Stimulated activated CD4-positive, alpha-beta T cell treated with anti-CD3 and anti-CD28 coated beads, Interleukin-1b, Interleukin-23, amount 100 ng/mL, for 4 hours (primary cell): ENCODE measurements at regions not wholly inside any gene's neighbourhood (a gene's known extent, or its start where the extent isn't known, plus 50 kb on each side); places are given as distances from the start of the nearest gene placed in this dataset.
"Not testable (repeated sequence)": the region's sequence is repeated elsewhere in the genome, so short reads cannot be mapped to it uniquely, and the experiment has no call there.

Source experiments
- DNase-seq, 2 donors: peaks; one replicate each; pipeline ENCODE4 v3.0.0-alpha.2; 2020; ENCODE audit warnings: low read depth in 2 of 2

DNA sequence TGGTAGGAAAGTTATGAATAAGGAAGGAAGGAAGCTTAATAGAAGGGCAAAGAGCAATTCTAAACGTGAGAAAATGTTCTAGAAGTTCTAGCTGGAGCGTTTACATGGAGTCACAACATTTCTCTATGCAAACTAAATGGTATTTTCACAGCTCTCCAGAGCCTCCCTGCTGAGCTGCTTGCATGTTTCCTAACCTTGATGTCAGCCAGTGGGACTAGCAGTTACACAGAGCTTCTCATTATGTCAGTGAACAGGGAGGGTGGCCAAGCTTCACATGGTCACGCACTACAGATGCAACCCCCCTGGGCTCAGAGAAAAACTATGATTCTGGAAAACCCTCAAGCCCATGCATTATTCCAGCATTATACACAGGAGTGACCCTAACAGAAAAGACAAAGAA lies 153.4 kb upstream of the CCDC150 start:
- DNase-seq, result no peak

DNA sequence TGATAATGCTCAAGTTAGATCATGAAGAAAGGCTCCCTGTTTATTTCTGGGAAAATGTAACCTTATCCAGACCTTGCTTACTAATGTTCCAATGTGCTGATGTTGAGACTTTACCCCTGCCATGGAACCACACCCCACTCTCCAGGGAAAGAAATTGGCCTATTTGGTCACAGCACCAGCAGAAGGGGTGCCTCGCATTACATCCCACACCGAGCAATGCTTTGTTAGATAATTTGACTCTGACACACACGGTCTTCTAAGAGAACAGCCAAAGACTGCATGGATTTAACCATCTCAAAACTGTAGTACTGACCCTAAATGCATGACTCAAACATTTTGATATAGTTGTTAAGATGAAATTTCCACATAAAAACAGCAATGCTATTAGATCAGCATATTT lies 152.1 kb upstream of the CCDC150 start:
- no peak for DNase-seq

DNA sequence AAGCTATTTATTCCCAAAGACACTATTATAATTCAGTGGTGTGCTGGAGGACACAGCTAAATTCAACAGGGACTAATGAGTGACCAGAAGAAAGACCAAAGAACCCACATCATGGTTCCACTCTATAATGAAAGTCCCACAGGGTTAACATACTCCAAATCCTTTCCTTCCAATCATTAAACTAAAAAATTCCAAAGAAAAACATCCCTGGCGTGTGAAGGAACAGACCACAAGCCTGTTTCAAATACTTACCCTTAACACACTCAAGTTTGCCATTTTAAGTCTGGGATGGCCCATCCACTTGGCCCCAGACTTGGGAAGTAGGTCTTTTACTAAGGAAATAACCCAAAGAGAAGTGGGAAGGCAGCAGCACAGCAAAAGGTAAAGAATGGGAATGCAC lies 150.1 kb upstream of the CCDC150 start:
- no peak for DNase-seq

DNA sequence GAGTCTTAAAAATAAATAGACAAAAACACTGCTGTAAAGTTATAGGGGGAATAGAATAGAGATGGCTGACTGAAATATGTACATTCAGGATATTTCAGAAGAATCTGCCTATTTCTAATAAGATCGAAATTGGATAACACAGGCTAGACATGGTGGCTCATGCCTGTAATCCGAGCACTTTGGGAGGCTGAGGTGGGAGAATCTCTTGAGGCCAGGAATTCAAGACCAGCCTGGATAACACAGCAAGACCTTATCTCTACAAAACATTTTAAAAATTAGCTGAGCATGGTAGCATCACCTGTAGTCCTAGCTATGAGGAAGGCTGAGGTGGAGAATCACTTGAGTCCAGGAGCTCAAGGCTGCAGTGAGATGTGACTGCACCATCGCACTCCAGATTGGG lies 146.6 kb upstream of the CCDC150 start:
- no peak for DNase-seq

DNA sequence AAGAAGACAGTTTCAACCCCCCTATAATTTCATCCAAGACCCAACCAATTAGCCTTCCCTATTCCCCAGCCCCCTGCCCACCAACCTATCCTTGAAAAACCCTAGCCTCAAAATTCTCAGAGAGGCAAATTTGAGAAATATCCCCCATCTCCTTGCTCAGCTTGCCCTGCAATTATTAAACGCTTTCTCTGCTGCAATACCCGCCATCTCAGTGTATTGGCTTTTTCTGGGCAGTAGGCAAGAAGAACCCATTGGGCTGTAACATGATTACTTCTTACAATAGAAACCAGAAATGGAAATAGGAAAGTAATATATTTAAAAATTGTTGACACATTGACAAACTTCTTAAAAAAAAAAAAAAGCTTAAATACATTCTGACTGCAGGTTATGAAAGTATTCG lies 140.6 kb upstream of the CCDC150 start:
- DNase-seq, result no peak

DNA sequence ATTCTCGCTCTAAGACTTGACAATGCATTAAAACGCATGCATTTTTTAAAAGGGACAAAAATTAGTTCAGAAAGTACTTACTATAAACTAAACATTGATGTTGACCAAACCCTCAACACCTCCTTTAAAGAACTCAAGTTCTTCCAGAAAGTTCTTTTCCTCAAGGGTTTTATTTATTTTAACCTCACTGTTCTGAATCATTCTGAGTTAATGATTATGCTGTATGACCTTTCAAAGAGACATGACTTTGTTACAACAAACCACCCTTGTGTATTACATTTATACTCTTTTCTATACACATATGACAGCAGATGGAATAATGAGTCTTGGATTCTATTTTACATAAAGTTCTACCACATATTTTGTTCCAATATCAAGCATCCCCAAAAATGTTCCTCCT lies 139.8 kb upstream of the CCDC150 start:
- DNase-seq, result no peak

DNA sequence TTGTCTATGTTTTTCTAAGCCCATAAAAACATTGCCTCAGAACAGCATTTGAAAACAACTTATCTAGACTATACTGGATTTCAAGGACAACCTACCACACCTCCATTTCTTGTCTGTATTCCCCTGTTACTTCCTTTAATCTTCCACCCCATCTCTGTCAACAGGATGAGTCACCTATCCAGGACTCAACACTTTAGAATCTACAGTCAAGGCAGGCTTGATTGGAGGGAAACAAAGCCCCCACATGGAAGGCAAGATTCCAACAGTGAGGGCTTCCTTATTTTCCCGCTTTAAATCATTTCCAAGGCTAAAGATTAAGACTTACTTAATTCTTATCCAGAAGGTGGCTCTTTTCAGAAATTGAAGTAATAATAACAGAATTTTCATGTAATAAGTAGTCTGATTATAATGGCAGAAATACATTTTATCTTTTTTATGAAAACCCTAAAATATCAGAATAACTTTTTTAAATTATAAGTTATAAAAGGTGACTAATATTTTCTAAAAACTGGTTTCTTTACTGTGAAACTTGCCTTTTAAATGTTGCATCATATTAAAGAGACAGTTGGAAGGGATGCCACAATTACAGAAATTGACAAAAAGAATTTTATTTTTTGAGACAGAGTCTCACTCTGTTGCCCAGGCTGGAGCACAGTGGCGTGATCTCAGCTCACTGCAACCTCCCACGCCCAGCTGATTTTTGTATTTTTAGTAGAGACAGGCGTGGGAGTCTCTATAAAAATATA lies 138.7 kb upstream of the CCDC150 start:
- no peak for DNase-seq

DNA sequence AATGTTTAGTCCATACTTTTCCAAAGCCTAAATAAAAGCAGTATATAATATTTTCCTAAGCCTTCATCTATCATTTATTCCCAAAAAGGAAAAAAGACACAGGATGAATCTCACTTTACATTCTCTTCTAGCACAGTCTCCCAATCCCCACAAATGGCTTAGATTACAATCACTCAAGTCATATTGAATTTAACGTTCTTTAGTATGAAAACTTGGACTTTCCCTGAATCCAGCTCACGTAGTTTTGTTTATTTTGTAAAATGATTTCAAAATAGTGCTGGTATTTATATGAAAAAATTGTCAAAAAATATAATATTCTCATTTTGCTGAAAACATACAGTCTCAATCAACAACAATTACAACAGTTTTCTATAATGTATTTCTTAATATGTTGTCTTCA lies 137.7 kb upstream of the CCDC150 start:
- no peak for DNase-seq

DNA sequence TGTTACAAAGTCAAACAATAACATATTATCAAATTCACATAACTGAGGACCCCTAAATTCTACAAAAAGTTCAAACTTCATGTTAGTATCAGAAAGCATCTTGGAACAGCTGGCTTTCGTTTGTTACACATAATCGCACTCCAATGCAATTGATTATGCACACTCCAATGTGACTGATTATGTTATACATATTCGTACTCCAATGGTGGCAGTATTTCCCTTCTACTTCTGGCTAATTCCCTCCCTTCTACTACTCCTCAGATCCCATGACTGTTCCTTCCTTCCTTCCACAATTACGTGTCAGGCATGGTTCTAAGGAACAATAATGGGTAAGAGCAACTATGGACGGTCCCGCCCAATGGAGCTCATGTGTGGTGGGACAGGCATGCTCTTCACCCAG lies 137.1 kb upstream of the CCDC150 start:
- DNase-seq, result no peak

DNA sequence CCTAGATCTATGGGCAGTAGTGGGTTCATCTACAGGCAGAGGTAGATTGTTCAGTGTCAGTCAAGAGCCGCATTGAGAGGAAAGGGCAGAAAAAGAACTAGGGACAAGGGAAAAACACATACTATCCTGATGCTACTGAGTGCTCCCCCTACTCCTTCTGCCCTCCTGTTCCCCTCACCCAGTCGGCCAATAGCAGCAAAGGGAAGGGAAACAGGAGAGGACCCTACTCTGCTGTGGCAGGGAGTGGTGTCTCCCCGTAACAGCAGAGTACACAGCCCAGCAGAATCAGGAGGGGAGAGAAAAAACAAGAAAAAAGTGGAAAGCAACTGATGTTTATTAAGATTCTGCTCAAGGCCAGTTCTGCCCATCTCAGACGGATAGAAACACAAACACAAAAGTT lies 136.1 kb upstream of the CCDC150 start:
- DNase-seq, result no peak

DNA sequence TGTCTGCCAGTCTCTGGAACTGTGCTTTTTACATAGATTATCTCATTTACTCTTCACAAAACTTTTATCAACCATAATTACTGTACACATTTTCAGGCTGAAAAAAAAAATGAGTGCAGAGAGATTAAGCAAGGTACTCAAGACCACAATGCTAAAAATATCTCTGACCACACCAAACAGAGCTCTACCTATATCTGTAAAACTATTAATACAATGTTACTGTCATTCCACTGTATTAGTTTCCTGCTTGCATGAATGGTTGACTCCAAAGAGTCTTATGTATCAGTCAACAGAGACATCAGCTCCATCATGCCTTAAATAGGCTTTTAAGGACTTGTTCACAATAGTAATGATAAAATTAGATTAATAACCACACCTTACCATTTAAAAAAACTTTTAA lies 134.7 kb upstream of the CCDC150 start:
- no peak for DNase-seq

DNA sequence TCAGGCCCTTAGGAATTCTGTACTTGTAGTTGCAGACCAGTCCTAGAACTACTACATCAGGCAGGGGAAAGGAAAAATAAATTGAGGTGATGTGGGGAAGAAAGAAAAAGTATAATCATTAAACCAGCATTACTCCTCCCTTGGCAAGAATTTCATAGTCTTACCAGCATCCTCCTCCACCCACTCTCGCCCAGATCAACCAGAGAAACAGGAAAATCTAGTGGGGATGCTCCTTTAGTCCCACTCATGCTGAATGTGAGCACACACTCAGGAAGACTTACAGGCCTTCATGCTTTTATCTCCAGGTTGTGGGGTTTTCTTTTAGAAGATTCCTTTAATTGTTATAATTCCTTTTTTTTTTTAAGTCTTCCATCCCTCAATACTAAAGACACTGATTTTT lies 129.3 kb upstream of the CCDC150 start:
- no peak for DNase-seq

DNA sequence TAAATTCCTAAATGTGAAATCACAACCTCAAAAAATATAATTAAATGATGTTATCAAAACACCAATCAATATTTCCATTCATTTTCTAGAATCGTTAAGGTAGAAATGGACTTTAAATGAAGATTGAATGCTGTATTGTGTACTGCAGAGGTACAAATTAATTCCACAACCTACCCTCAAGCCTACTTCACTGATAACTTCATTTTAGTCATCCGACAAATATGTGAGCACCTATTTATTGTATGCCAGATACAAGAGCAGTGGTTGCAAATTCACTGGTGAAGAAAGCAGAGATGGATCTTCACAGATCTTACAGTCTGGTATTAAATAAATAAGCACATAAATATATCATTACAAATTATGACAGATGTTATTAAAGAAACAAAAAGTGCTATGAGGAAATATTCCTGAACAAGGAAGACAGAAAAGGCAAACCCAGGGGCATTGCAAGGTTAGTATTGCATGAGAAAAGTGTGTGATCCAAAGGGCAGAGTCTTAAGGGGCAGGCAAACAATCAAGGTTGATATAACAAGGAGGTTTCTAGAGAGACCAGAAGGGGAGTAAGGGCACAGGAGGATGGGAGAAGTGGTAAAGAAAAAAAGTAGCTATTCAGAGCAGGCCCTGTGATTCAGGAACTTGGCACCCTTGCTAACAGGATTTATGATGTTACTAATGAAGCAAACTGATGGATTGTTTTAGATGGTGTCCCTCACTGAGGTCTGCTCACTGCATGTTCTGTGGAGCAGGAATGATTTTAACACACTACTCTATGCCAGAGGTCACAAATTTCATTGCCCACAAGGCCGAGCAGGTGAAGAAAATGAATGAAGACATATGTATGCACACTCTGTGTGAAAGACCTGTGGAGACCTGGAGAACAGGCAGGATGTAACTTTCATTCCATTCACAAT lies 128.0 kb upstream of the CCDC150 start:
- no peak for DNase-seq

DNA sequence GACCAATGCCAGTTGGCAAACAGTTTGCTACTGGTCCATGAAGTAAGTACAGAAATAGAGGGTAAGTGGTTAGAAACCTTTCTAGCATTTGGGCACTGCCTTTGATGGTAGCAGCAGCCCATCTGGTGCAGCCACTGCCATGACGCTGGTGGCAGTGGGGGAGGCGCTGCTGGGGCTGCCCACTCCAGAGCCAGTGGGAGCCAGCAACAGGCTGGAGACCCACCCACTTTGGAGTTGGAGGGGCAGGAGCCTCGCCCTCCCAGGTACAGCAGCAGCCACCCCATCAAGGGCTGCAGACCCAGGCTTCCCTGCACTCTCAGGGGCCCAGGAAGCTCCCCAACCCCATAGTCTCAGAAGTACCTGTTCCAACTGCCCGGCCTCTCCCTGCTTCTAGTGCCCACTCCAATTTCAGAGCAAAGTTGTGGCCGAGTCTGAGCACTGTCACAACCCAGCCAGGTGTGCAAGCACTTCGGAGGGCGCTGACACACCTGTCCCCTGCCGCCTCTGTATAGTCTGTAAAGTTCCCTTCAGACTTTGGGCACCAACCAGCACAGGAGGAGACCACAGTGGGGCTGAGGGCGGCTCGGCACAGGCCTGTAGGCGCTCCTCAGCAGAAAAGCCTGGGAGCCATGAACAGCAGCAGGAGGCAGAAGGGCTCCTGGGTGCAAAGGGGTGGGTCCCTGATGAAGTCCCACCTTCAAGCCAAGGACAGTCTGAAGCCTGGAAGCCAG lies 125.6 kb upstream of the CCDC150 start:
- DNase-seq, result no peak

DNA sequence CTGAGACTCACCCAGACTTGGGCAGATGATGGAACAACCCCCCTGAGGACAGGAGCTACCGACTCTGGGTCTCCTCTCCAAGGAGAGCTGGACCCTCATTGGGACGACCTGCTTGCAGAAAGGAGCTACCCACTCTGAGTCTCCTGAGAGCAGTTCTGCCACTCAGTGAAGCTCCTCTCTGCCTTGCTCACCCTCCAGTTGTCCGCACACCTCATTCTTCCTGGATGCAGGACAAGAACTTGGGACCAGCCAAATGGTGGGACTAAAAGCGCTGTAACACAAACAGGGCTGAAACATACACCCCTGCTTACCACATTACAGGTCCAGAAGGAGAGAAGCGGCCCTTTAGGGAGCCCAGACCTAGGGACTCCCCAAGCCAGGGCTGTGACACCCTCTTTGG lies 124.9 kb upstream of the CCDC150 start:
- DNase-seq, result no peak

DNA sequence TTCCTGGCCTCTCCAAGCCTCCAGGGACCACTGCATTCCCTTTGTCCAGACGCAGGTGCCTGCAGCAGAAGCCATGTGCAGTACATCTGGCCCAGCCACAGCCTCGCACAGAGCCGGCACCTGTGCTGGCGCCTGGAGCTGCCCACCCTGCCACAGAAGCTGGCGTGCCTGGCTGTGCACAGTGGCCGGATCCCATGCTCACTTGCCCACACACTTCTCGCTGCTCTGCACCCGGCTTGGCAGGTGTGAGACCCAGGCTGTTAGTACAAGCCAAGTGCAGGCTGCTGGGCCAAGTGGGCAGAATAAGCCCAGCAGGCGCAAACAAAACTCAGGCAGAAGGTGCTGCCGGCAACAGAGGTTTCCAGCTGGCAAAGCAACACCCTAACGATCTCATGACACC lies 124.5 kb upstream of the CCDC150 start:
- no peak for DNase-seq

DNA sequence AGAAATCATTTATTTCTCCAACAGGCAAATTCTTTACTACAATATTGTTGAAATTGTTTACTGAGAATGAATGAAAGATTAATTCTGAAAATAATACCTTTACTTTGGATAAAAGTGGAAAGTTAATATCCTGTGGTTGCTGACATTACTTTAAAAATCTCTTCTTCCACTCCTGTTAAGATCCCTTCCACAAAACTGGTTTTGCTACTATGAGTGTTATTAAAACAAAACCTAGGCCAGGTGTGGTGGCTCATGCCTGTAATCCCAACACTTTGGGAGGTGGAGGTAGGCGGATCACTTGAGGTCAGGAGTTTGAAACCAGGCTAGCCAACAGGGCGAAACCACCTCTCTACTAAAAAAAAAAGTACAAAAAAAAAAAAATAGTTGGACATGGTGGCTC lies 123.9 kb upstream of the CCDC150 start:
- no peak for DNase-seq

DNA sequence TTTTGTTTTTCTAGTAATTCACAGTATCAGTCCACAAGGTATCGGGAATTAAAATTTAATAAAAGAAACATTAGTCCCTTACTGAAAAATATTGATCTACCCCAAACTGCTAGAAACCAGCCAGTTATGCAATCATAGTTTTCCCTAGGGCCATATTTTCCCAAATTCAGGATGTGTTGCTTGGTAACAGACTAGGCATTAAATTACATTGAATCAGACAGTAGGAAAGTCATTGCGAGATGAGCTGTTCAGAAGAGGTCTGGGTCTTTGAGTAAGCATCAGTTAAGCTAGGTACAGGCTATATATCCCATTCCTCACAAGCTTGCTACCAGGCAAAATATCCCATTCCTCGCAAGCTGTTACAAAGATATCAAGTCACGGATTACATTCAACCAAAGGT lies 123.0 kb upstream of the CCDC150 start:
- DNase-seq, result no peak

DNA sequence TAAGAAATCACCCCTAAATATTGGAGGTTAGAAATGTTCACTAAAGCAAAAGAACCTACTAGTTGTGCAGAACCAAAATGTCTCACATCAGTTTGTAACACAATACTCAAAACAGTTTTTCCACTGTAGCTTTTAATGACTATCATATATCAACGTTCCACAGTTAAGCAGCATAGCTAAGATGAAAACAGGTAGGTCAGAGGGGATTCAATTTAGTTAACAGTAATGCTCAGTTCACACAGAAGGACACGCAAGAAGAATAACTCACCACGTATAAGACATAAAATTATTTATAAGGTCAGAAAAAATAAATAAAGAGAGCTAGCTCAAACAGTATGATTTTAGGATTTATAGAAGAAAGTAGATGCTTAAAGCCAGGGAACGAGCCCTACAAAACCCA lies 118.9 kb upstream of the CCDC150 start:
- DNase-seq, result no peak

DNA sequence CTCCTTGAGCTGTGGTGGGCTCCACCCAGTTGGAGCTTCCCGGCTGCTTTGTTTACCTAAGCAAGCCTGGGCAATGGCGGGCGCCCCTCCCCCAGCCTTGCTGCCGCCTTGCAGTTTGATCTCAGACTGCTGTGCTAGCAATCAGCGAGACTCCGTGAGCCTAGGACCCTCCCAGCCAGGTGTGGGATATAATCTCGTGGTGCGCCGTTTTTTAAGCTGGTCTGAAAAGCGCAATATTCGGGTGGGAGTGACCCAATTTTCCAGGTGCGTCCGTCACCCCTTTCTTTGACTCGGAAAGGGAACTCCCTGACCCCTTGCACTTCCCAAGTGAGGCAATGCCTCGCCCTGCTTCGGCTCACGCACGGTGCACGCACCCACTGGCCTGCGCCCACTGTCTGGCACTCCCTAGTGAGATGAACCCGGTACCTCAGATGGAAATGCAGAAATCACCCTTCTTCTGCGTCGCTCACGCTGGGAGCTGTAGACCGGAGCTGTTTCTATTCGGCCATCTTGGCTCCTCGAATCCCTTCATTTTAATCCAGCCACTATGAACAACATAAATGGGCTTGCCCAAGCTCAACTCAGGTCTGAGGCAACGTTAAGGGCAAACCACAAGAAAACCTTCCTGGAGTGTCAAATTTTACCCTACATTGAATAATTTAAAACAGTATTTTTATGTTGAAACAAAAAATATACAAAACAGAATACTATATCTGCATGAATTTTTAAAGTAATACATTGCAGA lies 112.4 kb upstream of the CCDC150 start:
- DNase-seq, result not testable (repeated sequence)

DNA sequence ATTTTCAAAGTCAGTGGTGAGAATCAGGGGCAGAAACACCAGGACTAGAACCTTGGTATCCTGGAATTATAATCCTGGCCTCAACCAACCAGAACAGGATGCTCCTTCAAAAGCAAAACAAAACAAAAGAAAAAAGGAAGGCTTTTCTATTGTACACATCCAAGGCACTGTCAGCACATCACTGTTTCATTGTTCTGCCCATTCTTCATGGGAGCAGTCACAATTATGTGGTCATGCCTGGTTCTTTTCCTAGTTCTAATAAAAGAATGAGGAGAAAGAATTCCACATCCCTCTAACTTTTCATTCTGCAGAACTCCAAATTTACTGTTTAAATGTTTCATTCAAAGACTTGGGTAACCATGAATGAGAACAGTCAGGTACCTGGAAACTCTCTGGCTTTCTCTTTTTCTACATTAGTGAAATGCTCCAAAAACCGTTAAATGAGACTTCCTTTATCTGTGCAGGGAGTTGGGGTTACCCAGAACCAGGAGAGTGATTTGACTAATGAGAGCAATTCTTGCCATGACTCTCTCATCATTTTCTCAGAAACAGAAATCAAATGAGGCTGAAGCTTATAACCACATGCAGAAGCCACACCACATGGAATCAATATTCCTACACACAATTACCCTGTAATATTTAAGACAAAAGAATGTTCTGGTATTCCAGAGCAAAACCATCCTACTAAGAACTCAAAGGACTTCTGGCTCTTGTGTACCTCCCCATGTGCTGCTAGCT lies 110.9 kb upstream of the CCDC150 start:
- no peak for DNase-seq
